ENCODE measurements at regions not wholly inside any gene's neighbourhood (a gene's known extent, or its start where the extent isn't known, plus 50 kb on each side); places are given as distances from the start of the nearest gene placed in this dataset.
"Not testable (repeated sequence)": the region's sequence is repeated elsewhere in the genome, so short reads cannot be mapped to it uniquely, and the experiment has no call there.

DNA sequence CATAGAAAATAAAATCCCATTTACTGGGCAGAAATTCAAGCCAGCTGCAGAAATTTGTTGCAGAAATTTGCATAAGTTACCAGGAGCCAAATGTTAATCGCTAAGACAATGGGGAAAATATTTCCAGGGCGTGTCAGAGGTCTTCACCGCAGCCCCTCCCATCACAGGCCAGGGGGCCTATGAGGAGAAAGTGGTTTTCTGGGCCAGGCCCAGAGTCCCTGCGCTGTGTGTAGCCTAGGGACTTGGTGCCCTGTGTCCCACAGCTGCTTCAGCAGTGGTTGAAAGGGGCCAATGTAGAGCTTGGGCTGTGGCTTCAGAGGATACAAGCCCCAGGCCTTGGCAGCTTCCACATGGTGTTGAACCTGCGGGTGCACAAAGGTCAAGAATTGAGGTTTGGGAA lies 278.9 kb upstream of the PCDH9 start:
- Mint-ChIP-seq H3K4me1 (ENCODE audit: low read depth) (no peaks in the 10 kb centered on the region), H3K36me3 (ENCODE audit: low read depth) (no peaks in the 10 kb centered on the region), H3K4me3 (ENCODE audit: unreplicated experiment) (no peak overlapping the region), H3K9me3 (ENCODE audit: low read depth) (no peaks in the 10 kb centered on the region), H3K27ac (ENCODE audit: unreplicated experiment) (no peak overlapping the region), H3K27me3 (ENCODE audit: low read depth) (no peaks in the 10 kb centered on the region)
- TF ChIP-seq, protein P1, sequence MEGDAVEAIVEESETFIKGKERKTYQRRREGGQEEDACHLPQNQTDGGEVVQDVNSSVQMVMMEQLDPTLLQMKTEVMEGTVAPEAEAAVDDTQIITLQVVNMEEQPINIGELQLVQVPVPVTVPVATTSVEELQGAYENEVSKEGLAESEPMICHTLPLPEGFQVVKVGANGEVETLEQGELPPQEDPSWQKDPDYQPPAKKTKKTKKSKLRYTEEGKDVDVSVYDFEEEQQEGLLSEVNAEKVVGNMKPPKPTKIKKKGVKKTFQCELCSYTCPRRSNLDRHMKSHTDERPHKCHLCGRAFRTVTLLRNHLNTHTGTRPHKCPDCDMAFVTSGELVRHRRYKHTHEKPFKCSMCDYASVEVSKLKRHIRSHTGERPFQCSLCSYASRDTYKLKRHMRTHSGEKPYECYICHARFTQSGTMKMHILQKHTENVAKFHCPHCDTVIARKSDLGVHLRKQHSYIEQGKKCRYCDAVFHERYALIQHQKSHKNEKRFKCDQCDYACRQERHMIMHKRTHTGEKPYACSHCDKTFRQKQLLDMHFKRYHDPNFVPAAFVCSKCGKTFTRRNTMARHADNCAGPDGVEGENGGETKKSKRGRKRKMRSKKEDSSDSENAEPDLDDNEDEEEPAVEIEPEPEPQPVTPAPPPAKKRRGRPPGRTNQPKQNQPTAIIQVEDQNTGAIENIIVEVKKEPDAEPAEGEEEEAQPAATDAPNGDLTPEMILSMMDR (IDR thresholded peaks at IDR 0.05): no peak
- no peak for DNase-seq (ENCODE audit: low spot score)

DNA sequence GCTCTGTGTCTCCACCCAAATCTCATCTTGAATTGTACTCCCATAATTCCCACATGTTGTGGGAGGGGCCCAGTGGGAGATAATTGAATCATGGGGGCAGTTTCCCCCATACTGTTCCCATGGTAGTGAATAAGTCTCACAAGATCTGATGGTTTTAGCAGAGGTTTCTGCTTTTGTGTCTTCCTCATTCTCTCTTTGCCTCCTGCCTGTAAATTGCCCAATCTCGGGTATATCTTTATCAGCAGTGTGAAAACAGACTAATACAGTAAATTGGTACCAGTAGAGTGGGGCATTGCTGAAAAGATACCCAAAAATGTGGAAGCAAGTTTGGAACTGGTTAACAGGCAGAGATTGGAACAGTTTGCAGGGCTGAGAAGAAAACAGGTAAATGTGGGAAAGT lies 278.1 kb upstream of the PCDH9 start:
- not testable (repeated sequence) for H3K9me3 Mint-ChIP-seq (ENCODE audit: low read depth); H3K27ac Mint-ChIP-seq (ENCODE audit: unreplicated experiment); H3K4me1 Mint-ChIP-seq (ENCODE audit: low read depth); H3K36me3 Mint-ChIP-seq (ENCODE audit: low read depth); H3K4me3 Mint-ChIP-seq (ENCODE audit: unreplicated experiment); H3K27me3 Mint-ChIP-seq (ENCODE audit: low read depth); DNase-seq (ENCODE audit: low spot score)

DNA sequence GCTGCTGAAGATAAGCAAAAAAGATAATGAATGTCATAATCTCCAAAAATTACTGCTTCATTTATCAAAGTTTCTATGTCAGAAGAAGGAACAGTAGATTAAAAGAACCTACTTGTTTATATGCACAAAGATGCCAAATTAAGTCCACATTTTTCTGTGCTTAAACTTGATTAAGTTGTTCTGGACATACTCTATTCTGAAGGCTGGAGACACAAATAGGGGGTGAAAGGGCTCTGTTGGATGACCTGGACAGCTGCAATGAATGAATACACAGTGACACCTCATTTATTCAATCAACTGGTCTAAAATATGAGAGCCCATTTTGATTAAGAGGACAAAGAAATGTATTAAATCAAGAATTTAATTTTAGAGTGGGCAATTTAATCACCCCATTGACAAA lies 276.3 kb upstream of the PCDH9 start:
- H3K36me3 Mint-ChIP-seq (ENCODE audit: low read depth): no peaks in the 10 kb centered on the region
- TF ChIP-seq, protein P1 (IDR thresholded peaks at IDR 0.05): no peak
- H3K27me3 Mint-ChIP-seq (ENCODE audit: low read depth): no peaks in the 10 kb centered on the region
- no peak overlapping the region for H3K4me3 Mint-ChIP-seq (ENCODE audit: unreplicated experiment)
- H3K4me1 Mint-ChIP-seq (ENCODE audit: low read depth): no peaks in the 10 kb centered on the region
- no peak overlapping the region for H3K27ac Mint-ChIP-seq (ENCODE audit: unreplicated experiment)
- H3K9me3 Mint-ChIP-seq (ENCODE audit: low read depth): no peaks in the 10 kb centered on the region
- no peak for DNase-seq (ENCODE audit: low spot score)

DNA sequence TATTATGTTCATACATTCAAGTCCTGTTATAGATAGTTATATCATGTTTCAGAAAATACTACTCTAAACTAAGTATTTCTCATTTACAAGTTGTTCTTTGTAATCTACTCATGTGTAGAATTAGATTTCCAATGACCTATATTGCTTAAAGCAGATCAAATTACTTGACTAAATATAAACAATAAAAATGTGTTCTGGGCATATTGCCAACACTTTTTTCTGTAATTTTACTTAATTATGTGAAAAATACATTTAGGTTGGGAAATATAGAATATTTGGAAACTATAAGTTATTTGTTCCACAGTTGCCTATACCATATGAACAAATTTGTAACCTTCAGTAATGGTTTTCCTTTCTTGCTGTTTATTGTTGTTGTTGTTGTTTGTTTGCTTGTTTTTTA lies 275.2 kb upstream of the PCDH9 start:
- Mint-ChIP-seq H3K36me3 (ENCODE audit: low read depth) (no peaks in the 10 kb centered on the region), H3K27ac (ENCODE audit: unreplicated experiment) (no peak overlapping the region), H3K27me3 (ENCODE audit: low read depth) (no peaks in the 10 kb centered on the region)

DNA sequence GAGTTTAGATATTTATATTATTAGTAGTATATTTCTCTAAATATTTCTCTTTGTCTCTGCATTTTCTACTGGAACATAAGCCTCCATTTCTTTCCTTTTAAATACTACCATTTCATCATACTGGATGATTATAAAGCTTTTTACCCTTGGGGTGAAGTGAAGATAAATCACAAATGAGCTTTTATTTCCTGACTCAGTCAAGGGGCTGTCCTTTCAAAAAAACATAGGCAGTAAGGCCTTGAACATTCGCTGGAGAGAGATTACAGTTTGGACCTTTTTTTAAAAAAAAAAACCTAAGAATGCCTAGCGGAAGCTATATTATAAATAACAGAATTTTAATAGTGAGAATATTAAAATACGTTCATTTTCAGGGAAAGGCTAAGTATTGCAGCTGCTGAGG lies 268.8 kb upstream of the PCDH9 start:
- TF ChIP-seq, protein P1 (IDR thresholded peaks at IDR 0.05): no peak
- no peak overlapping the region for H3K27ac Mint-ChIP-seq (ENCODE audit: unreplicated experiment)
- DNase-seq (ENCODE audit: low spot score): no peak
- H3K27me3 Mint-ChIP-seq (ENCODE audit: low read depth): no peaks in the 10 kb centered on the region
- no peaks in the 10 kb centered on the region for H3K9me3 Mint-ChIP-seq (ENCODE audit: low read depth)
- H3K36me3 Mint-ChIP-seq (ENCODE audit: low read depth): no peaks in the 10 kb centered on the region
- H3K4me1 Mint-ChIP-seq (ENCODE audit: low read depth): no peaks in the 10 kb centered on the region
- no peak overlapping the region for H3K4me3 Mint-ChIP-seq (ENCODE audit: unreplicated experiment)

More for the DNA sequence above, 275.2 kb upstream of the PCDH9 start:
- H3K9me3 Mint-ChIP-seq (ENCODE audit: low read depth): no peaks in the 10 kb centered on the region
- no peak for DNase-seq (ENCODE audit: low spot score)
- H3K4me3 Mint-ChIP-seq (ENCODE audit: unreplicated experiment): no peak overlapping the region
- TF ChIP-seq, protein P1 (IDR thresholded peaks at IDR 0.05): no peak
- H3K4me1 Mint-ChIP-seq (ENCODE audit: low read depth): no peaks in the 10 kb centered on the region

DNA sequence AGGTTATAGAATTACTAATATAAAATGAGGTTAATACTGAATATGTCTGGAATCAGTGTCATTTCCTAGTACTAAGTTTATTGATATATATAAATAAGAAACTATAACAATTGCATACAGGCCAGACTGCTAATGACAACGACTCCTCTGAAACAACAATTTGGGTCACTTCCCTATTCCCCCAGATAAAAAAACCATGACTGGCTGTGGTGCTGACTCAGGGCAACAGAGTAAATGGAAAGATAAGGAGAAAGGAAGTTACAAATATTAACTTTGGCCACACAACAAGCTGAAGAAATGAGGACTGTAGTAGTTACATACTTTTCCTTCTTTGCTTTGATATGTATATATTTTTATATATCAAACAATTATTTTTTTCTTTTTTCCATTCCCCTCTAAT lies 263.7 kb upstream of the PCDH9 start:
- Mint-ChIP-seq H3K4me1 (ENCODE audit: low read depth) (no peaks in the 10 kb centered on the region), H3K36me3 (ENCODE audit: low read depth) (no peaks in the 10 kb centered on the region), H3K27me3 (ENCODE audit: low read depth) (no peaks in the 10 kb centered on the region), H3K9me3 (ENCODE audit: low read depth) (no peaks in the 10 kb centered on the region), H3K4me3 (ENCODE audit: unreplicated experiment) (no peak overlapping the region), H3K27ac (ENCODE audit: unreplicated experiment) (no peak overlapping the region)
- TF ChIP-seq, protein P1 (IDR thresholded peaks at IDR 0.05): no peak
- DNase-seq (ENCODE audit: low spot score): no peak
